Gastrocnemius medialis (tissue), 4 donors: ENCODE measurements at regions not wholly inside any gene's neighbourhood (a gene's known extent, or its start where the extent isn't known, plus 50 kb on each side); places are given as distances from the start of the nearest gene placed in this dataset.
"Not testable (repeated sequence)": the region's sequence is repeated elsewhere in the genome, so short reads cannot be mapped to it uniquely, and the experiment has no call there.

ENCODE experiments used
- ATAC-seq, 2 donors: fragments of 150-250 bp; one replicate each; pipeline ENCODE4 v1.9.1; 2016
- DNase-seq, 2 donors: peaks; one replicate each; pipeline ENCODE4 v3.0.0-alpha.2; 2019
- H3K27ac ChIP-seq, 4 donors: fragments of 200-600 bp; sonication (generic); 1 replicate in 1 of 4; 2 replicates in 3 of 4; pipeline ENCODE4 v1.5.1; 2016 to 2018; ENCODE audit warnings: mild to moderate bottlenecking in 2 of 4, moderate library complexity in 1 of 4
- H3K27me3 ChIP-seq, 3 donors: fragments of 200-600 bp; sonication (generic) in 2 of 3; 1 replicate in 1 of 3; 2 replicates in 2 of 3; pipeline versions ENCODE4 v1.5.1 to v1.6.0; 2016 to 2019; ENCODE audit warnings: mild to moderate bottlenecking in 1 of 3, moderate library complexity in 1 of 3
- H3K36me3 ChIP-seq, 2 donors: fragments of 200-600 bp; sonication (generic) in 1 of 2; one replicate each; pipeline ENCODE4 v1.5.1; 2017 to 2018
- H3K4me1 ChIP-seq, 2 donors: fragments of 200-600 bp; sonication (generic) in 1 of 2; one replicate each; pipeline ENCODE4 v1.5.1; 2016 to 2017; ENCODE audit warnings: mild to moderate bottlenecking in 2 of 2
- H3K4me3 ChIP-seq, 4 donors: fragments of 200-600 bp; sonication (generic) in 3 of 4; 1 replicate in 1 of 4; 2 replicates in 3 of 4; pipeline ENCODE4 v1.5.1; 2016 to 2019; ENCODE audit warnings: mild to moderate bottlenecking in 2 of 4
- H3K9me3 ChIP-seq, 3 donors: fragments of 200-600 bp; sonication (generic) in 2 of 3; 1 replicate in 1 of 3; 2 replicates in 2 of 3; pipeline ENCODE4 v1.5.1; 2016 to 2019
- CTCF ChIP-seq, 5 experiments: fragments of 450-650 bp in 3 of 5; fragments of 200-600 bp in 2 of 5; sonication (generic) in 2 of 5; IDR thresholded peaks in 4 of 5; conservative IDR thresholded peaks in 1 of 5; 1 replicate in 4 of 5; 2 replicates in 1 of 5; pipeline ENCODE4 v1.5.1; 2016 to 2019; ENCODE audit warnings: antibody characterized with exemption in 5 of 5, mild to moderate bottlenecking in 3 of 5, moderate library complexity in 3 of 5
- POLR2A ChIP-seq, 2 donors: fragments of 450-650 bp; IDR thresholded peaks; one replicate each; pipeline ENCODE4 v1.6.1; 2017; ENCODE audit warnings: antibody characterized with exemption in 2 of 2, mild to moderate bottlenecking in 2 of 2, moderate library complexity in 2 of 2
- in situ Hi-C, 4 donors: fragments of 200-750 bp; cut with MboI; loops; one replicate each; pipeline versions ENCODE4 v1.15.0 to v1.8.0; 2017; ENCODE audit warnings: low sequenced_read_pairs in 4 of 4
- intact Hi-C: fragments of 100-400 bp; cut with DNase I; formaldehyde crosslinking; loops from one replicate; pipeline ENCODE4 v1.15.1; 2023; ENCODE audit warnings: low total_unique reads

GRCh38 chr1:91190996-91191395 is 169.2 kb upstream of the ZNF644 start:
- in situ Hi-C loops: no loop called here
- no peak for ATAC-seq
- H3K9me3 ChIP-seq: no peaks in the 10 kb centered on the region

GRCh38 chr1:91189096-91189495 is 167.3 kb upstream of the ZNF644 start:
- no peak for TF ChIP-seq CTCF (IDR thresholded peaks at IDR 0.05 in 4 of 5, conservative IDR thresholded peaks at IDR 0.05 in 1 of 5)
- no peak for TF ChIP-seq POLR2A (IDR thresholded peaks at IDR 0.05)

More at GRCh38 chr1:91190996-91191395, 169.2 kb upstream of the ZNF644 start:
- H3K27ac ChIP-seq: no peak overlapping the region
- no peaks in the 10 kb centered on the region for H3K27me3 ChIP-seq
- TF ChIP-seq CTCF (IDR thresholded peaks at IDR 0.05 in 4 of 5, conservative IDR thresholded peaks at IDR 0.05 in 1 of 5) (no peak), POLR2A (IDR thresholded peaks at IDR 0.05) (no peak)
- intact Hi-C loops: no loop called here
- no peaks in the 10 kb centered on the region for H3K36me3 ChIP-seq
- H3K4me1 ChIP-seq: no peaks in the 10 kb centered on the region
- no peak overlapping the region for H3K4me3 ChIP-seq
- no peak for DNase-seq

GRCh38 chr1:91182807-91183206 is 161.0 kb upstream of the ZNF644 start:
- H3K9me3 ChIP-seq, H3K4me1 ChIP-seq, intact Hi-C loops, H3K4me3 ChIP-seq, H3K27ac ChIP-seq, H3K27me3 ChIP-seq, DNase-seq, ATAC-seq, H3K36me3 ChIP-seq, in situ Hi-C loops: not testable (repeated sequence)

More at GRCh38 chr1:91189096-91189495, 167.3 kb upstream of the ZNF644 start:
- no peaks in the 10 kb centered on the region for H3K4me1 ChIP-seq
- no peaks in the 10 kb centered on the region for H3K9me3 ChIP-seq
- no peaks in the 10 kb centered on the region for H3K36me3 ChIP-seq
- in situ Hi-C loops (no loop called here), intact Hi-C loops (no loop called here)
- H3K4me3 ChIP-seq: no peak overlapping the region
- DNase-seq (no peak), ATAC-seq (no peak)
- no peaks in the 10 kb centered on the region for H3K27me3 ChIP-seq
- H3K27ac ChIP-seq: no peak overlapping the region

- no peak for ATAC-seq
- TF ChIP-seq CTCF (IDR thresholded peaks at IDR 0.05 in 4 of 5, conservative IDR thresholded peaks at IDR 0.05 in 1 of 5) (no peak), POLR2A (IDR thresholded peaks at IDR 0.05) (no peak)
- H3K4me3 ChIP-seq: no peak overlapping the region
- no peaks in the 10 kb centered on the region for H3K36me3 ChIP-seq
- no peaks in the 10 kb centered on the region for H3K4me1 ChIP-seq
- H3K9me3 ChIP-seq: no peaks in the 10 kb centered on the region
- in situ Hi-C loops: no loop called here
- no peak overlapping the region for H3K27ac ChIP-seq
- peaks cover 4 to 12% (median 5%) of the 10 kb centered on the region in 3 donors for H3K27me3 ChIP-seq
- intact Hi-C loops: no loop called here
- no peak for DNase-seq
These were observed 154.4 kb upstream of the ZNF644 start for GRCh38 chr1:91176250-91176649.

GRCh38 chr1:91174734-91175133 is 152.9 kb upstream of the ZNF644 start:
- in situ Hi-C loops: loop anchor here in 1 of 4 donors (25.0 kb wide), 1 partner anchor 587 kb away; no protein-coding TSS in a partner anchor
- H3K36me3 ChIP-seq: no peaks in the 10 kb centered on the region
- H3K4me3 ChIP-seq: no peak overlapping the region
- TF ChIP-seq POLR2A (IDR thresholded peaks at IDR 0.05): no peak
- no peak for TF ChIP-seq CTCF (IDR thresholded peaks at IDR 0.05 in 4 of 5, conservative IDR thresholded peaks at IDR 0.05 in 1 of 5)
- H3K4me1 ChIP-seq: no peaks in the 10 kb centered on the region
- H3K9me3 ChIP-seq: no peaks in the 10 kb centered on the region
- intact Hi-C loops: no loop called here
- peaks cover 4 to 12% (median 5%) of the 10 kb centered on the region in 3 donors for H3K27me3 ChIP-seq
- DNase-seq: no peak
- ATAC-seq: no peak
- H3K27ac ChIP-seq: no peak overlapping the region
